Sigmoid colon (tissue), 4 donors: ENCODE measurements at regions not wholly inside any gene's neighbourhood (a gene's known extent, or its start where the extent isn't known, plus 50 kb on each side); places are given as distances from the start of the nearest gene placed in this dataset.

Experiments
- EP300 ChIP-seq, 4 donors: sonication (generic); formaldehyde crosslinking; IDR thresholded peaks; one replicate each; pipeline ENCODE4 v1.6.1; 2017; ENCODE audit warnings: antibody characterized with exemption in 4 of 4
- POLR2A ChIP-seq, 2 donors: fragments of 450-650 bp; IDR thresholded peaks; one replicate each; pipeline ENCODE4 v1.6.1; 2016; ENCODE audit warnings: antibody characterized with exemption in 2 of 2, mild to moderate bottlenecking in 2 of 2, moderate library complexity in 2 of 2
- POLR2AphosphoS5 ChIP-seq, 4 donors: sonication (generic); formaldehyde crosslinking; IDR thresholded peaks; one replicate each; pipeline ENCODE4 v1.6.1; 2017; ENCODE audit warnings: antibody characterized with exemption in 4 of 4
- TF ChIP-seq, protein P1 (sequence below), 4 experiments: fragments of 450-650 bp in 3 of 4; fragments of 200-600 bp in 1 of 4; IDR thresholded peaks; one replicate each; pipeline ENCODE4 v1.5.1; 2016 to 2019; ENCODE audit warnings: antibody characterized with exemption in 4 of 4, mild to moderate bottlenecking in 3 of 4, moderate library complexity in 2 of 4

DNA sequence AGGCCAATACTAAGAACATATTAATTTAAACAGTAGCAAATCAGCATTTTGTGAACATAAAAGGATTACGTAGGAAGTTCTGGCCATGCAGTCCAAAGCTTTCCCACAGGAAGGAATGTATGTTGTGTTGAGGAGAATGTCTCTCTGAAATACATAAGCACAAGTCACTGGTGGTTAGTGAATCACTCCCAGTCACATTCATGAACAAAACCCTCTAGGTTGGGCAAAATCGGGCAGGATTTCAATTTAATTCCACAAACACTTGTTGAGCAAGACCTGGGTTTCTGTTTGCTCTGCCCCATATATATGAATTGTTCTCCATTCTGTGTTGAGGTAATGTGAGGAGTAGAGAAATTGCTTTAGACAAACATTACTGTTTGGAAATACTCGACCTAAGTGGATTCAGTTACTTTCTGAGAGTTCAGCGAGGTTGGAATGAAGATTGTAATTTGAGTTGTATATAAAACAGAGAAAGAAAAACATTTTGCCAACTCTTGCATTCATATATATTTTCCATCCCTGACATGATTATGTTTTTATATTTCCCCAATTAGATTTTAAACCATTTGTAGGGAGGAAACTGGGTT, 127.6 kb upstream of the RPS23 start:
- no peak for TF ChIP-seq POLR2A (IDR thresholded peaks at IDR 0.05)
- TF ChIP-seq, protein P1, sequence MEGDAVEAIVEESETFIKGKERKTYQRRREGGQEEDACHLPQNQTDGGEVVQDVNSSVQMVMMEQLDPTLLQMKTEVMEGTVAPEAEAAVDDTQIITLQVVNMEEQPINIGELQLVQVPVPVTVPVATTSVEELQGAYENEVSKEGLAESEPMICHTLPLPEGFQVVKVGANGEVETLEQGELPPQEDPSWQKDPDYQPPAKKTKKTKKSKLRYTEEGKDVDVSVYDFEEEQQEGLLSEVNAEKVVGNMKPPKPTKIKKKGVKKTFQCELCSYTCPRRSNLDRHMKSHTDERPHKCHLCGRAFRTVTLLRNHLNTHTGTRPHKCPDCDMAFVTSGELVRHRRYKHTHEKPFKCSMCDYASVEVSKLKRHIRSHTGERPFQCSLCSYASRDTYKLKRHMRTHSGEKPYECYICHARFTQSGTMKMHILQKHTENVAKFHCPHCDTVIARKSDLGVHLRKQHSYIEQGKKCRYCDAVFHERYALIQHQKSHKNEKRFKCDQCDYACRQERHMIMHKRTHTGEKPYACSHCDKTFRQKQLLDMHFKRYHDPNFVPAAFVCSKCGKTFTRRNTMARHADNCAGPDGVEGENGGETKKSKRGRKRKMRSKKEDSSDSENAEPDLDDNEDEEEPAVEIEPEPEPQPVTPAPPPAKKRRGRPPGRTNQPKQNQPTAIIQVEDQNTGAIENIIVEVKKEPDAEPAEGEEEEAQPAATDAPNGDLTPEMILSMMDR (IDR thresholded peaks at IDR 0.05) = no peak
- no peak for TF ChIP-seq POLR2AphosphoS5 (IDR thresholded peaks at IDR 0.05)
- no peak for TF ChIP-seq EP300 (IDR thresholded peaks at IDR 0.05)
